SH-SY5Y (cell line): ENCODE measurements at regions not wholly inside any gene's neighbourhood (a gene's known extent, or its start where the extent isn't known, plus 50 kb on each side); places are given as distances from the start of the nearest gene placed in this dataset.

Source experiments
- GATA2 ChIP-seq: IDR thresholded peaks from 2 replicates; pipeline ENCODE4 v1.6.1; 2011; ENCODE audit warnings: mild to moderate bottlenecking, low read depth, low read length
- GATA3 ChIP-seq: IDR thresholded peaks from 2 replicates; pipeline ENCODE4 v1.6.1; 2011; ENCODE audit warnings: low read depth, mild to moderate bottlenecking, low read length, moderate library complexity

DNA sequence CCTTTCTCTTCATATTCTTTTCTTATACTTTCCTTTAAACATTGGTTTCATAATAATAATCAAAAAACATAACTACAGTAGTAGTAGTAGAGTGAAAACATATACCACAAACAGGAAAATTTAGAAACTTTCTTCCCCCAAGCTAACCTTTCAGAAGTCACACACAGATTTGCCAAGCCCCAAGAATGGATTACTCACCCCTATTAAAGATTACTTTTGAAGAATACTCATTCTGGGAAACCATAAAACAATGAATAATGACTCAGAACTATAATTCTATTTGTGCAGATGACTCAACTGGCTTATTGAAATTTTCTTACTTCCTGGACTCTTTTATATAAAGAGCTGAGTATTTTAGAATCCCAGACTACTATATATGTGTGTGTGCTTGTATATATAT is 119.4 kb upstream of the GJE1 start:
- no peak for TF ChIP-seq GATA3
- no peak for TF ChIP-seq GATA2
